ENCODE measurements at regions not wholly inside any gene's neighbourhood (a gene's known extent, or its start where the extent isn't known, plus 50 kb on each side); places are given as distances from the start of the nearest gene placed in this dataset.

- TF ChIP-seq EZH2phosphoT487 (IDR thresholded peaks at IDR 0.05; ENCODE audit: low read depth) (no peak), CTCF (IDR thresholded peaks at IDR 0.05; ENCODE audit: low read depth, low read length) (no peak)
- Histone ChIP-seq H3K36me3 (replicated peaks; ENCODE audit: low read depth, low read length) (no peaks in the 10 kb centered on the region), H4K20me1 (ENCODE audit: insufficient read depth, low read length) (no peaks in the 10 kb centered on the region), H2AFZ (ENCODE audit: low read depth, low read length) (no peak overlapping the region), H3K4me1 (ENCODE audit: low read length) (no peaks in the 10 kb centered on the region), H3K4me3 (ENCODE audit: low read length) (no peak overlapping the region), H3K27me3 (ENCODE audit: low read depth, low read length) (no peaks in the 10 kb centered on the region), H3K79me2 (ENCODE audit: low read length) (no peaks in the 10 kb centered on the region), H3K9ac (ENCODE audit: low read length) (no peak overlapping the region), H3K9me3 (ENCODE audit: insufficient read depth, low read length) (no peaks in the 10 kb centered on the region), H3K27ac (ENCODE audit: low read length) (no peak overlapping the region), H3K4me2 (ENCODE audit: low read length) (no peak overlapping the region)
These were observed 192.3 kb upstream of the NT5C1B start for GRCh38 chr2:18781541-18782280.

DNA sequence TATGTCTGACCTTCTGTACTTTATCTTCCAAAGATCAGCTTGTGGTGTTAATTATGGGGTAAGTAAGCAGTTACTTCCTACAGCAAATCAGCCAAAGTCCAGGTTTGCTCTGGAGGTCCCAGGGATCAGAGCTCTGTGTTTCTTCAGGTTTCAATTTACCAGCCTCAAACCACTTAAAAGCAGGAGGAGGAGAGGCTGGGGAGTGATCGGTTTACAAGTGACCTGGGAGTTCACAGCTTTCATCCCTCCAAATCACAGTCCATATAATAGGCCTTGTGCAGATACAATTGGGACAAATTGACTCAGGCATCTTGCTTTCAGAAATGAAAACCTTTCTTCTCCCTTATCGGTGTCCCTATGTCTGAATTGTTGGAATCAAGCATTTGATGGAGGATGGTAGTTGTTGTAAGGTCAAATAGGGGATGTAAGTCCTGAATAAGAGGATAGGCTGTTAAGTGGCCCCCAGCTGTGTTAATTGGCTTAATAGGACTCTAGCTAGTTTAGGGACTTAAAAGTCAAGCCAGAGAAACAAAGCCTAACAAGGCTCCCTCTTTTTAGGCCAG lies 188.0 kb upstream of the NT5C1B start:
- Histone ChIP-seq H2AFZ (ENCODE audit: low read depth, low read length) (no peak overlapping the region), H3K4me2 (ENCODE audit: low read length) (no peak overlapping the region), H3K36me3 (replicated peaks; ENCODE audit: low read depth, low read length) (no peaks in the 10 kb centered on the region), H3K9me3 (ENCODE audit: insufficient read depth, low read length) (no peaks in the 10 kb centered on the region), H3K9ac (ENCODE audit: low read length) (no peak overlapping the region), H3K27me3 (ENCODE audit: low read depth, low read length) (no peaks in the 10 kb centered on the region), H3K79me2 (ENCODE audit: low read length) (no peaks in the 10 kb centered on the region), H3K4me3 (ENCODE audit: low read length) (no peak overlapping the region), H3K27ac (ENCODE audit: low read length) (no peak overlapping the region), H3K4me1 (ENCODE audit: low read length) (no peaks in the 10 kb centered on the region), H4K20me1 (ENCODE audit: insufficient read depth, low read length) (no peaks in the 10 kb centered on the region)
- TF ChIP-seq EZH2phosphoT487 (IDR thresholded peaks at IDR 0.05; ENCODE audit: low read depth) (no peak), CTCF (IDR thresholded peaks at IDR 0.05; ENCODE audit: low read depth, low read length) (no peak)

GRCh38 chr2:18771212-18771611 lies 181.8 kb upstream of the NT5C1B start:
- Histone ChIP-seq H3K27ac (ENCODE audit: low read length) (no peak overlapping the region), H3K9ac (ENCODE audit: low read length) (no peak overlapping the region), H3K79me2 (ENCODE audit: low read length) (no peaks in the 10 kb centered on the region), H3K4me3 (ENCODE audit: low read length) (no peak overlapping the region), H3K4me1 (ENCODE audit: low read length) (no peaks in the 10 kb centered on the region), H3K36me3 (replicated peaks; ENCODE audit: low read depth, low read length) (no peaks in the 10 kb centered on the region), H3K4me2 (ENCODE audit: low read length) (no peak overlapping the region), H3K27me3 (ENCODE audit: low read depth, low read length) (no peaks in the 10 kb centered on the region), H2AFZ (ENCODE audit: low read depth, low read length) (no peak overlapping the region), H3K9me3 (ENCODE audit: insufficient read depth, low read length) (peaks cover 15% of the 10 kb centered on the region; the same call in 1 of the 2 replicates), H4K20me1 (ENCODE audit: insufficient read depth, low read length) (no peaks in the 10 kb centered on the region)
- TF ChIP-seq CTCF (IDR thresholded peaks at IDR 0.05; ENCODE audit: low read depth, low read length) = no peak
- no peak for TF ChIP-seq EZH2phosphoT487 (IDR thresholded peaks at IDR 0.05; ENCODE audit: low read depth)

DNA sequence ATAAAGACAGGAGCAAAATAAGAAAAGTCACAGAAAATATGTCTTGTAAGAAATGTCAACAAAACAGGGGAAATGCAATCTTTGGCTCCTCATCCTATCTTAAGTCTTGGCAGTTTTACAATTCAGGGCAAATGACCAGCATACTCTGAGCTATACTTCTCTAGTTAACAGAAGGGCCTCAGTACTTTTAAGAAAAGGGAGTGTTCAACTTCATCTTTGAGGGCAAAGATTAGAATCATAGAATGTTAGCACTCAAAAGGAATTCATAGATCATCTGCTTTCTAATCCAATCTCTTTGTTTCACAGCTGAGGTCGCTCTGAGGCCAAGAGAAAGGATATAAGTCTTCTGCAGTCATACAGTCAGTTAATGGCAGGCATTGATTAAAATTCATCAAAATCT lies 174.0 kb upstream of the NT5C1B start:
- no peak for TF ChIP-seq EZH2phosphoT487 (IDR thresholded peaks at IDR 0.05; ENCODE audit: low read depth)
- no peak for TF ChIP-seq CTCF (IDR thresholded peaks at IDR 0.05; ENCODE audit: low read depth, low read length)
- H3K9ac ChIP-seq (ENCODE audit: low read length) = no peak overlapping the region
- H3K4me3 ChIP-seq (ENCODE audit: low read length) = no peak overlapping the region
- no peaks in the 10 kb centered on the region for H3K79me2 ChIP-seq (ENCODE audit: low read length)
- H3K4me1 ChIP-seq (ENCODE audit: low read length) = no peaks in the 10 kb centered on the region
- no peak overlapping the region for H2AFZ ChIP-seq (ENCODE audit: low read depth, low read length)
- no peaks in the 10 kb centered on the region for H4K20me1 ChIP-seq (ENCODE audit: insufficient read depth, low read length)
- peaks cover 5% of the 10 kb centered on the region; the same call in 1 of the 2 replicates for H3K9me3 ChIP-seq (ENCODE audit: insufficient read depth, low read length)
- no peaks in the 10 kb centered on the region for H3K27me3 ChIP-seq (ENCODE audit: low read depth, low read length)
- H3K4me2 ChIP-seq (ENCODE audit: low read length) = no peak overlapping the region
- no peak overlapping the region for H3K27ac ChIP-seq (ENCODE audit: low read length)
- no peaks in the 10 kb centered on the region for H3K36me3 ChIP-seq (replicated peaks; ENCODE audit: low read depth, low read length)
